PFSK-1 (cell line): ENCODE measurements at regions not wholly inside any gene's neighbourhood (a gene's known extent, or its start where the extent isn't known, plus 50 kb on each side); places are given as distances from the start of the nearest gene placed in this dataset.

ENCODE experiments used
- FOXP2 ChIP-seq: optimal IDR thresholded peaks from 2 replicates; pipeline ENCODE3; 2011; ENCODE audit warnings: borderline replicate concordance, control low read depth, inconsistent platforms; ENCODE audit not compliant: insufficient read depth; ENCODE audit errors: extremely low read length, extremely low read depth
- POLR2AphosphoS5 ChIP-seq: IDR thresholded peaks from 2 replicates; pipeline ENCODE4 v1.6.1; 2012; ENCODE audit warnings: low read depth, mild to moderate bottlenecking, control low read depth, low read length, moderate library complexity
- REST ChIP-seq, 2 experiments: IDR thresholded peaks; 2 replicates each; pipeline versions ENCODE4 v1.6.1 to v1.8.0; 2011 to 2012; ENCODE audit warnings: low read depth in 2 of 2, low read length in 2 of 2, control low read depth in 1 of 2, inconsistent platforms in 1 of 2, mild to moderate bottlenecking in 1 of 2, moderate library complexity in 1 of 2; ENCODE audit not compliant: insufficient read depth in 1 of 2
- SIN3A ChIP-seq: IDR thresholded peaks from 2 replicates; pipeline ENCODE4 v1.6.1; 2012; ENCODE audit warnings: mild to moderate bottlenecking, low read length, moderate library complexity, borderline replicate concordance; ENCODE audit not compliant: insufficient read depth
- TAF1 ChIP-seq: IDR thresholded peaks from 2 replicates; pipeline ENCODE4 v1.6.1; 2012; ENCODE audit warnings: low read length, control low read depth, borderline replicate concordance; ENCODE audit not compliant: insufficient read depth

- no peak for TF ChIP-seq SIN3A
- no peak for TF ChIP-seq REST (IDR thresholded peaks at IDR 0.05; ENCODE audit: insufficient read depth in 1 of 2, low read depth in 2 of 2, low read length in 2 of 2)
- no peak for TF ChIP-seq TAF1
- no peak for TF ChIP-seq FOXP2
- TF ChIP-seq POLR2AphosphoS5: no peak
Observed at GRCh38 chr22:48897645-48898370, 929.9 kb downstream of the BRD1 start.

GRCh38 chr22:48896766-48897644 lies 930.7 kb downstream of the BRD1 start:
- TF ChIP-seq POLR2AphosphoS5 (no peak), SIN3A (no peak), FOXP2 (no peak), REST (IDR thresholded peaks at IDR 0.05; ENCODE audit: insufficient read depth in 1 of 2, low read depth in 2 of 2, low read length in 2 of 2) (no peak), TAF1 (no peak)

- TF ChIP-seq TAF1: no peak
- TF ChIP-seq SIN3A: no peak
- no peak for TF ChIP-seq FOXP2
- TF ChIP-seq REST (IDR thresholded peaks at IDR 0.05; ENCODE audit: insufficient read depth in 1 of 2, low read depth in 2 of 2, low read length in 2 of 2): no peak
- TF ChIP-seq POLR2AphosphoS5: no peak
Observed at GRCh38 chr22:48895831-48896765, 931.6 kb downstream of the BRD1 start.

- TF ChIP-seq FOXP2: no peak
- TF ChIP-seq REST (IDR thresholded peaks at IDR 0.05; ENCODE audit: insufficient read depth in 1 of 2, low read depth in 2 of 2, low read length in 2 of 2): no peak
- no peak for TF ChIP-seq POLR2AphosphoS5
- TF ChIP-seq TAF1: no peak
- TF ChIP-seq SIN3A: no peak
Observed at GRCh38 chr22:48895336-48895735, 932.3 kb downstream of the BRD1 start.
